ENCODE measurements at regions not wholly inside any gene's neighbourhood (a gene's known extent, or its start where the extent isn't known, plus 50 kb on each side); places are given as distances from the start of the nearest gene placed in this dataset.
"Not testable (repeated sequence)": the region's sequence is repeated elsewhere in the genome, so short reads cannot be mapped to it uniquely, and the experiment has no call there.

- POLR2A ChIA-PET (ENCODE audit: unreplicated experiment) = no interaction called here
- H3K18ac ChIP-seq (ENCODE audit: low read depth, low read length) = no peak overlapping the region
- intact Hi-C loops (cut with micrococcal nuclease) = no loop called here
Observed at GRCh38 chr13:73303851-73304250, 245.0 kb downstream of the KLF5 start.

GRCh38 chr13:73301622-73302021 is 242.8 kb downstream of the KLF5 start:
- BruUV-seq (replicated peaks); intact Hi-C loops (cut with micrococcal nuclease); dilution Hi-C loops (cut with HindIII; ENCODE audit: low sequenced_read_pairs, unreplicated experiment): not testable (repeated sequence)

More at GRCh38 chr13:73303851-73304250, 245.0 kb downstream of the KLF5 start:
- Histone ChIP-seq H3K9me1 (ENCODE audit: insufficient read depth, low read length) (no peaks in the 10 kb centered on the region), H2BK15ac (ENCODE audit: low read depth, low read length) (no peak overlapping the region), H3K4me1 (ENCODE audit: control insufficient read depth, insufficient read depth, low read length) (no peaks in the 10 kb centered on the region), H2BK5ac (ENCODE audit: low read depth, low read length, poor library complexity, severe bottlenecking) (no peak overlapping the region), H3K27me3 (ENCODE audit: control insufficient read depth, insufficient read depth, low read length) (no peaks in the 10 kb centered on the region), H3K4ac (ENCODE audit: low read depth, low read length) (no peak overlapping the region), H4K20me1 (ENCODE audit: insufficient read depth, low read length) (no peaks in the 10 kb centered on the region), H3K36me3 (ENCODE audit: control insufficient read depth, insufficient read depth, low read length) (no peaks in the 10 kb centered on the region), H3K4me3 (ENCODE audit: insufficient read depth, low read depth, low read length) (no peak overlapping the region), H3K56ac (ENCODE audit: extremely low read depth, insufficient read depth, low read length) (no peak overlapping the region), H3K4me2 (ENCODE audit: low read depth, low read length) (no peak overlapping the region), H3K23ac (ENCODE audit: low read depth, low read length) (no peak overlapping the region), H2AFZ (replicated peaks; ENCODE audit: low read length, poor library complexity) (no peak overlapping the region), H4K8ac (ENCODE audit: low read depth in 2 of 2, low read length in 2 of 2) (no peak overlapping the region), H3K9me3 (ENCODE audit: control insufficient read depth, insufficient read depth, low read length) (no peaks in the 10 kb centered on the region), H2AK9ac (replicated peaks; ENCODE audit: low read depth, low read length, poor library complexity) (no peak overlapping the region), H3K27ac (ENCODE audit: insufficient read depth, low read length) (no peak overlapping the region), H2BK120ac (ENCODE audit: low read depth, low read length) (no peak overlapping the region), H3K9ac (ENCODE audit: low read depth, low read length) (no peak overlapping the region), H2BK20ac (ENCODE audit: low read depth, low read length) (no peak overlapping the region), H4K91ac (ENCODE audit: insufficient read depth, low read depth, low read length) (no peak overlapping the region), H3K79me1 (ENCODE audit: low read depth in 1 of 2, low read length in 2 of 2) (no peaks in the 10 kb centered on the region), H3K14ac (replicated peaks; ENCODE audit: low read depth, low read length) (peak overlapping the region; percentile 59; the same call in 1 of the 2 replicates), H4K5ac (ENCODE audit: low read depth, low read length) (no peak overlapping the region), H2AK5ac (ENCODE audit: low read depth, low read length) (no peak overlapping the region)
- CTCF ChIA-PET = interaction anchor here (0.7 to 1.3 kb wide), 2 partner anchors 13 to 38 kb away, joined by 3 to 6 read pairs; no protein-coding TSS in a partner anchor
- ATAC-seq (ENCODE audit: low read depth) (no peak), DNase-seq (peak; percentile 75)
- in situ Hi-C loops (cut with MboI; ENCODE audit: low sequenced_read_pairs) (no loop called here), dilution Hi-C loops (cut with HindIII; ENCODE audit: low sequenced_read_pairs, unreplicated experiment) (no loop called here)
- BruUV-seq (replicated peaks) = no TSS peak
- peak; percentile 95 for TF ChIP-seq BHLHE40 (IDR thresholded peaks at IDR 0.05; ENCODE audit: low read depth, low read length)
- TF ChIP-seq MXI1 (IDR thresholded peaks at IDR 0.05; ENCODE audit: borderline replicate concordance, low read depth, low read length) = no peak
- WGBS, 2 experiments (ENCODE audit: extremely low coverage in 2 of 2, insufficient read length in 1 of 2) = no CpG with 5 or more reads among the region's 6 CpGs

More at GRCh38 chr13:73301622-73302021, 242.8 kb downstream of the KLF5 start:
- H2AFZ ChIP-seq (replicated peaks; ENCODE audit: low read length, poor library complexity); H3K4me2 ChIP-seq (ENCODE audit: low read depth, low read length); H2BK5ac ChIP-seq (ENCODE audit: low read depth, low read length, poor library complexity, severe bottlenecking); H3K4ac ChIP-seq (ENCODE audit: low read depth, low read length); H4K20me1 ChIP-seq (ENCODE audit: insufficient read depth, low read length); H3K18ac ChIP-seq (ENCODE audit: low read depth, low read length); H2AK5ac ChIP-seq (ENCODE audit: low read depth, low read length); H3K4me1 ChIP-seq (ENCODE audit: control insufficient read depth, insufficient read depth, low read length); H3K27ac ChIP-seq (ENCODE audit: insufficient read depth, low read length); H3K23ac ChIP-seq (ENCODE audit: low read depth, low read length); H4K91ac ChIP-seq (ENCODE audit: insufficient read depth, low read depth, low read length); H3K9me3 ChIP-seq (ENCODE audit: control insufficient read depth, insufficient read depth, low read length); H3K56ac ChIP-seq (ENCODE audit: extremely low read depth, insufficient read depth, low read length); H3K9me1 ChIP-seq (ENCODE audit: insufficient read depth, low read length); H2AK9ac ChIP-seq (replicated peaks; ENCODE audit: low read depth, low read length, poor library complexity); H4K8ac ChIP-seq (ENCODE audit: low read depth in 2 of 2, low read length in 2 of 2); H3K4me3 ChIP-seq (ENCODE audit: insufficient read depth, low read depth, low read length); H2BK20ac ChIP-seq (ENCODE audit: low read depth, low read length); CTCF ChIA-PET; POLR2A ChIA-PET (ENCODE audit: unreplicated experiment); H3K36me3 ChIP-seq (ENCODE audit: control insufficient read depth, insufficient read depth, low read length); in situ Hi-C loops (cut with MboI; ENCODE audit: low sequenced_read_pairs); H3K27me3 ChIP-seq (ENCODE audit: control insufficient read depth, insufficient read depth, low read length); H3K9ac ChIP-seq (ENCODE audit: low read depth, low read length); H2BK120ac ChIP-seq (ENCODE audit: low read depth, low read length); H2BK15ac ChIP-seq (ENCODE audit: low read depth, low read length); H4K5ac ChIP-seq (ENCODE audit: low read depth, low read length); H3K14ac ChIP-seq (replicated peaks; ENCODE audit: low read depth, low read length); H3K79me1 ChIP-seq (ENCODE audit: low read depth in 1 of 2, low read length in 2 of 2): not testable (repeated sequence)
- DNase-seq (peak; percentile 43), ATAC-seq (ENCODE audit: low read depth) (peak; percentile 42; the same call in 1 of the 2 replicates)
